ENCODE measurements at regions not wholly inside any gene's neighbourhood (a gene's known extent, or its start where the extent isn't known, plus 50 kb on each side); places are given as distances from the start of the nearest gene placed in this dataset.

DNA sequence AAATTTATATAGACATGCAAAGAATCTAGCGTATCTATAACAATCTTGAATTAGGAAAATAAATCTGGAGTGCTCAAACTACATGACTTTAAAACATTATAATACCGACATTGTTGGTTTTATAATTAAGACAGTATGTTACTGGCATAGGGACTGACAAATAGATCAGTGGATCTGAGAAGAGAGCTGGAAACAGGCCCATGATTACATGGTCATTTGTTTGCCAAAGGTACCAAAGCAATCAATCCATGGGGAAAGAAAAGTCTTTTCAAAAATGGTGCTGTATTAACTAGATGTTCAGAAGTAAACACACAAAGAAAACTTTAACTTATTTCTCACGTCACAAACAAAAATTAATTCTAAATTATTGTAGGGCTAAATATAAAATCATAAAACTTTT lies 124.2 kb downstream of the BCL2L11 start:
- H3K4me1 ChIP-seq (ENCODE audit: control insufficient read depth in 1 of 2, insufficient read depth in 1 of 2, low read depth in 1 of 2, low read length in 1 of 2), result no peaks in the 10 kb centered on the region
- TF ChIP-seq, protein P1, sequence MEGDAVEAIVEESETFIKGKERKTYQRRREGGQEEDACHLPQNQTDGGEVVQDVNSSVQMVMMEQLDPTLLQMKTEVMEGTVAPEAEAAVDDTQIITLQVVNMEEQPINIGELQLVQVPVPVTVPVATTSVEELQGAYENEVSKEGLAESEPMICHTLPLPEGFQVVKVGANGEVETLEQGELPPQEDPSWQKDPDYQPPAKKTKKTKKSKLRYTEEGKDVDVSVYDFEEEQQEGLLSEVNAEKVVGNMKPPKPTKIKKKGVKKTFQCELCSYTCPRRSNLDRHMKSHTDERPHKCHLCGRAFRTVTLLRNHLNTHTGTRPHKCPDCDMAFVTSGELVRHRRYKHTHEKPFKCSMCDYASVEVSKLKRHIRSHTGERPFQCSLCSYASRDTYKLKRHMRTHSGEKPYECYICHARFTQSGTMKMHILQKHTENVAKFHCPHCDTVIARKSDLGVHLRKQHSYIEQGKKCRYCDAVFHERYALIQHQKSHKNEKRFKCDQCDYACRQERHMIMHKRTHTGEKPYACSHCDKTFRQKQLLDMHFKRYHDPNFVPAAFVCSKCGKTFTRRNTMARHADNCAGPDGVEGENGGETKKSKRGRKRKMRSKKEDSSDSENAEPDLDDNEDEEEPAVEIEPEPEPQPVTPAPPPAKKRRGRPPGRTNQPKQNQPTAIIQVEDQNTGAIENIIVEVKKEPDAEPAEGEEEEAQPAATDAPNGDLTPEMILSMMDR (IDR thresholded peaks at IDR 0.05), result no peak
- no peaks in the 10 kb centered on the region for H3K27me3 ChIP-seq
- no peak overlapping the region for H3K4me3 ChIP-seq (ENCODE audit: low read depth in 1 of 2, low read length in 1 of 2)
- no peaks in the 10 kb centered on the region for H3K36me3 ChIP-seq
- H3K27ac ChIP-seq, result no peak overlapping the region
- H3K9me3 ChIP-seq, result no peaks in the 10 kb centered on the region

DNA sequence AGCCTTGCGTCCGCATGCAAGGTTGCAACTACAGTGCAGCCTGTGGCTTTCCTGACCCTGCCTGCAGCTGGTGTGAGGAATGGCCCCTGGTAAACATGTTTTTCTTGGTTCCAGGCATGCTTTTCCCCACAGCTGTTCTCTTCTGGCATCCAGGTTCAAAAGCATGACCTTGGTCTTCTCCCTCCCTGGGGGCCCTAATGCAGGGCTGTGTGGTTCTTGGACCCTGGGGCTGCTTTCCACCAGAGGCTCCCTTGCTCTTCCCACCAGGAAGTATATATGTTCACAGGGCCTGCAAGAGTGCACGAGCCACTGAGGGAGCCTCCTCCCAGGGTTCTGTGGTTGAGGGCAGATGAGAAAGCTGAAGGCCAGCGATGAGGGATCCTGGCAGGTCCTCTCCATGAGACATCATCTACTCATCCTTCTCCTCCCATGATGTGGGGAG lies 125.9 kb downstream of the BCL2L11 start:
- H3K9me3 ChIP-seq, result no peaks in the 10 kb centered on the region
- no peak overlapping the region for H3K4me3 ChIP-seq (ENCODE audit: low read depth in 1 of 2, low read length in 1 of 2)
- no peaks in the 10 kb centered on the region for H3K4me1 ChIP-seq (ENCODE audit: control insufficient read depth in 1 of 2, insufficient read depth in 1 of 2, low read depth in 1 of 2, low read length in 1 of 2)
- H3K27me3 ChIP-seq, result no peaks in the 10 kb centered on the region
- TF ChIP-seq, protein P1 (IDR thresholded peaks at IDR 0.05), result no peak
- no peak overlapping the region for H3K27ac ChIP-seq
- no peaks in the 10 kb centered on the region for H3K36me3 ChIP-seq

DNA sequence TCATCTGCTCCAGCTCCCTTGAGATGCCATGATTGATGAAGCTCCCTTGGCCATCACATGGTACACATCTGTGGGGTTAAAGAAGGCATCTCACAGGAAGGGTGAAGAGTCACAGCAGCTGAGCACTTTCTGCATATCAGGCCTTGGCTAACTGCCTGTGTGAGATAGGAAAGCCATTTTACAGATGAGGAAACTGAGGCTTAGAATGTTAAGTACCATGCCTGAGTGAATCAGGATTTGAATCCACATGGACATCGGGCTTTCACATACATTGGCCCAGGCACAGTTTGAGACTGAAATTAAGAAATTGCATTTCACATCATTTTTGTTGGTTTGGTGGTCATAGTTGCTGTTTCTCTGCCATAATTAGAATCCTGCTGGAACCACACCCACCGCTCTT lies 126.8 kb downstream of the BCL2L11 start:
- Histone ChIP-seq H3K4me1 (ENCODE audit: control insufficient read depth in 1 of 2, insufficient read depth in 1 of 2, low read depth in 1 of 2, low read length in 1 of 2) (no peaks in the 10 kb centered on the region), H3K36me3 (no peaks in the 10 kb centered on the region), H3K9me3 (no peaks in the 10 kb centered on the region), H3K4me3 (ENCODE audit: low read depth in 1 of 2, low read length in 1 of 2) (no peak overlapping the region), H3K27me3 (no peaks in the 10 kb centered on the region), H3K27ac (no peak overlapping the region)
- TF ChIP-seq, protein P1 (IDR thresholded peaks at IDR 0.05), result no peak

DNA sequence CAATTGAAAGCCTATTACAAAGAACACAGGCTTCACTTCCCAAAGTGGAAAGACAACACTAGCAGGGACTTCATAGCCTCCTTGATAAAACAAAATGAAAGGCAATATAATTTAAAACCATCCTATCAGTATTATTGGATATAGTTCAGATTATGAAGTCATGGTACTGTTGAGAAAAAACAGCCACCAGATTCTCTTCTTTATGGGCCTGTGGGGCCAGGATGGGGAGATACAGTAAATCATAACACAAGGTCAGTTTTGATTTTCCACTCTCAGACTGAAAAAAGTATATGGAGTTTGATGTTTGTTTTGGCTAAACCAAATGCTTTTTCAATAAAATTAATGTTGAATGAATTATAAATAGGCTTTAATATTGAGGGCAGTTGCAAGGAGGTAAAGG lies 129.1 kb downstream of the BCL2L11 start:
- H3K4me1 ChIP-seq (ENCODE audit: control insufficient read depth in 1 of 2, insufficient read depth in 1 of 2, low read depth in 1 of 2, low read length in 1 of 2), result no peaks in the 10 kb centered on the region
- TF ChIP-seq, protein P1 (IDR thresholded peaks at IDR 0.05), result no peak
- H3K27ac ChIP-seq, result no peak overlapping the region
- no peaks in the 10 kb centered on the region for H3K27me3 ChIP-seq
- no peak overlapping the region for H3K4me3 ChIP-seq (ENCODE audit: low read depth in 1 of 2, low read length in 1 of 2)
- H3K9me3 ChIP-seq, result no peaks in the 10 kb centered on the region
- H3K36me3 ChIP-seq, result no peaks in the 10 kb centered on the region

DNA sequence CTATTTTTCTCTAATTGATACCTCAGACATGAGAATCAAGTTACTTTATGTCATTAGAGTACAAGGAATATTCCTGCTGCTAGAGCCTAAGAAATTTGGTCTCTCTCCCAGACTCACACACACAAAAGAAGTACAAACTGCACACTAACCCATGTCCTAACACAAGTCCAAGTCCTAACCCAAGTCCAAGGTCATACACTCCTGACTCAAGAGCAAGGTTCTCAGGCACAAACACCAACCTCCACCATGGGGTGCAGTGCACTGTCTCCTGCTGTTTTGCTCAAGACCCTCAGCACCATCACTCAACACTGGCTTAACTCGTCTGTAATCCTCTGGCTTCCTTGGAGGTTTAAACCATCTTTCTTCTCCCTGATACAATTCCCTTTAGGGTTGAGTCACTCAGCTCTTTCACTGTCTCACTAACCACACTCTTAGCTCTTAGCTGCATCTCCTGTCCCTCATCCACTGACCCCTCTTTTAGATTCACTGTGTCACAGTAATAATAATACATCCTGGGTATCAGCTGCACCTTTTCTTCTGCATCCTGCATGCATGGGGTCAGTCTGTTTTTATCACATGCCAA lies 129.8 kb downstream of the BCL2L11 start:
- H3K4me3 ChIP-seq (ENCODE audit: low read depth in 1 of 2, low read length in 1 of 2), result no peak overlapping the region
- H3K4me1 ChIP-seq (ENCODE audit: control insufficient read depth in 1 of 2, insufficient read depth in 1 of 2, low read depth in 1 of 2, low read length in 1 of 2), result no peaks in the 10 kb centered on the region
- TF ChIP-seq, protein P1 (IDR thresholded peaks at IDR 0.05), result no peak
- no peaks in the 10 kb centered on the region for H3K27me3 ChIP-seq
- no peak overlapping the region for H3K27ac ChIP-seq
- no peaks in the 10 kb centered on the region for H3K9me3 ChIP-seq
- no peaks in the 10 kb centered on the region for H3K36me3 ChIP-seq

DNA sequence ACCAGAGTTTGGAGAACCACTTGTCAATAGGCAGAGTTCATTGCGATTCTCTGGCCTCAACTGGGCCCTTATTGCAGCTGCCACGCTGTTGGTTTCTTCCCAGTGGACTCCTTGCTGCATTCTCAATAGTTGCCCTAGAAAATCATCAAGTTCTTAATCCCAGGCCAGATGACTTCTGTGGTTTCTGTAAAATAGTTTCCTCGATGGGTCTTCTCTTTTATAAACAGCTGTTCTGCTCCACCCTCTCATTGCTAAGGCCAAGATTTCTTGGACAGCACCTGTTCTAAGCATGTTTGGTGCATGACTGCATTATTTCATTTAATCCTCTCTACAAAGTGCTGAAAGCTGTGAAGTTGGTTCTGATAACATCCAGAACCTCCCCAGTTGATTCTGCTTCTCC lies 131.0 kb downstream of the BCL2L11 start:
- Histone ChIP-seq H3K4me1 (ENCODE audit: control insufficient read depth in 1 of 2, insufficient read depth in 1 of 2, low read depth in 1 of 2, low read length in 1 of 2) (no peaks in the 10 kb centered on the region), H3K9me3 (no peaks in the 10 kb centered on the region), H3K4me3 (ENCODE audit: low read depth in 1 of 2, low read length in 1 of 2) (no peak overlapping the region), H3K27ac (no peak overlapping the region), H3K27me3 (no peaks in the 10 kb centered on the region), H3K36me3 (no peaks in the 10 kb centered on the region)
- TF ChIP-seq, protein P1 (IDR thresholded peaks at IDR 0.05), result no peak

Measured in neutrophil (primary cell).